H1 (cell line): ENCODE measurements at regions not wholly inside any gene's neighbourhood (a gene's known extent, or its start where the extent isn't known, plus 50 kb on each side); places are given as distances from the start of the nearest gene placed in this dataset.

Experiments
- CTCF ChIA-PET: fragments of 300-600 bp; sonication (Branson Sonifier 250); formaldehyde crosslinking; loops from one replicate; lab custom pipeline; 2021; ENCODE audit not compliant: partially characterized antibody; lab: Charles Lee
- POLR2A ChIA-PET: fragments of 300-600 bp; sonication (Branson Sonifier 250); formaldehyde crosslinking; loops from one replicate; lab custom pipeline; 2021; ENCODE audit warnings: inconsistent platforms; ENCODE audit not compliant: partially characterized antibody; lab: Charles Lee
- DNase-seq, 2 experiments: peaks; one replicate each; pipeline versions ENCODE4 v3.0.0 to v3.0.0-alpha.2; 2010 to 2022; ENCODE audit warnings: low spot score in 2 of 2, low read depth in 1 of 2, mixed read lengths in 1 of 2
- FAIRE-seq: peaks from 2 replicates; lab custom pipeline; 2011; peaks lifted over from hg19 to GRCh38; lab: Jason Lieb, UNC
- H2AFZ ChIP-seq: 2 replicates; pipeline ENCODE4 v1.8.1; 2012; ENCODE audit warnings: low read length, inconsistent platforms
- H2AK5ac ChIP-seq: 2 replicates; pipeline ENCODE4 v1.6.1; 2013; ENCODE audit warnings: low read depth, low read length
- H2BK120ac ChIP-seq: replicated peaks from 2 replicates; pipeline ENCODE3; 2013; ENCODE audit warnings: low read depth, low read length, inconsistent platforms
- H2BK12ac ChIP-seq: 2 replicates; pipeline ENCODE4 v1.6.1; 2013; ENCODE audit warnings: low read depth, low read length
- H2BK15ac ChIP-seq: 2 replicates; pipeline ENCODE4 v1.6.1; 2013; ENCODE audit warnings: low read length
- H2BK20ac ChIP-seq: 2 replicates; pipeline ENCODE4 v1.6.1; 2013; ENCODE audit warnings: low read length
- H2BK5ac ChIP-seq: 2 replicates; pipeline ENCODE4 v1.6.1; 2013; ENCODE audit warnings: low read depth, low read length
- H3K14ac ChIP-seq: 2 replicates; pipeline ENCODE4 v1.6.1; 2013; ENCODE audit warnings: inconsistent platforms; ENCODE audit not compliant: insufficient read length
- H3K18ac ChIP-seq: 2 replicates; pipeline ENCODE4 v1.6.1; 2013; ENCODE audit warnings: low read length; ENCODE audit errors: extremely low read depth
- H3K23ac ChIP-seq: 2 replicates; pipeline ENCODE4 v1.6.1; 2013; ENCODE audit warnings: inconsistent platforms; ENCODE audit not compliant: insufficient read length
- H3K23me2 ChIP-seq: 2 replicates; pipeline ENCODE4 v1.6.1; 2013; ENCODE audit warnings: low read depth, low read length
- H3K27ac ChIP-seq: 2 replicates; pipeline ENCODE4 v1.6.1; 2011; ENCODE audit warnings: low read depth, low read length, inconsistent platforms
- H3K27me3 ChIP-seq, 4 experiments: replicated peaks in 1 of 4; 1 replicate in 1 of 4; 2 replicates in 3 of 4; pipeline versions ENCODE4 v1.6.1 to v1.8.1; 2011 to 2013; ENCODE audit warnings: low read length in 3 of 4, mild to moderate bottlenecking in 3 of 4, inconsistent platforms in 2 of 4, mixed read lengths in 2 of 4, moderate library complexity in 1 of 4; ENCODE audit not compliant: control insufficient read depth in 3 of 4, insufficient read depth in 3 of 4; ENCODE audit errors: extremely low read depth in 1 of 4
- H3K36me3 ChIP-seq, 4 experiments: 2 replicates each; pipeline versions ENCODE4 v1.6.1 to v1.8.1; 2011 to 2013; ENCODE audit warnings: mild to moderate bottlenecking in 4 of 4, low read length in 3 of 4, moderate library complexity in 2 of 4, control low read depth in 1 of 4, inconsistent platforms in 1 of 4; ENCODE audit not compliant: insufficient read depth in 4 of 4, control insufficient read depth in 2 of 4
- H3K4ac ChIP-seq: replicated peaks from 2 replicates; pipeline ENCODE3; 2013; ENCODE audit warnings: low read length, low read depth, mixed read lengths, inconsistent platforms; ENCODE audit not compliant: insufficient read length
- H3K4me1 ChIP-seq, 4 experiments: replicated peaks in 1 of 4; 1 replicate in 1 of 4; 2 replicates in 3 of 4; pipeline versions ENCODE4 v1.6.1 to v1.8.1; 2011 to 2013; ENCODE audit warnings: low read length in 3 of 4, inconsistent platforms in 2 of 4, mixed read lengths in 1 of 4; ENCODE audit not compliant: insufficient read depth in 4 of 4, control insufficient read depth in 3 of 4
- H3K4me2 ChIP-seq, 2 experiments: 2 replicates each; pipeline versions ENCODE4 v1.6.1 to v1.8.1; 2011 to 2013; ENCODE audit warnings: low read depth in 2 of 2, low read length in 2 of 2, control low read depth in 1 of 2, inconsistent platforms in 1 of 2, mild to moderate bottlenecking in 1 of 2; ENCODE audit not compliant: insufficient read depth in 1 of 2
- H3K4me3 ChIP-seq, 4 experiments: fragments of 200-600, 300-600 bp in 1 of 4; sonication (generic), shearing (Covaris generic), sonication (Bioruptor Twin) in 1 of 4; 2 replicates each; pipeline versions ENCODE4 v1.5.1 to v1.8.1; 2011 to 2016; ENCODE audit warnings: low read length in 4 of 4, low read depth in 3 of 4, control low read depth in 2 of 4, inconsistent platforms in 2 of 4, mild to moderate bottlenecking in 2 of 4, mixed read lengths in 1 of 4, moderate library complexity in 1 of 4; ENCODE audit not compliant: insufficient read depth in 2 of 4; ENCODE audit errors: extremely low read depth in 1 of 4
- H3K56ac ChIP-seq: replicated peaks from 2 replicates; pipeline ENCODE3; 2013; ENCODE audit warnings: low read depth, mild to moderate bottlenecking, mixed read lengths, low read length, inconsistent platforms; ENCODE audit not compliant: insufficient read length
- H3K79me1 ChIP-seq: 2 replicates; pipeline ENCODE4 v1.6.1; 2013; ENCODE audit warnings: low read depth, low read length, control low read depth
- H3K79me2 ChIP-seq, 2 experiments: 2 replicates each; pipeline versions ENCODE4 v1.6.1 to v1.8.1; 2012 to 2013; ENCODE audit warnings: low read length in 2 of 2, mild to moderate bottlenecking in 2 of 2, inconsistent platforms in 1 of 2; ENCODE audit not compliant: insufficient read depth in 2 of 2, control insufficient read depth in 1 of 2
- H3K9ac ChIP-seq, 4 experiments: replicated peaks in 1 of 4; 1 replicate in 1 of 4; 2 replicates in 3 of 4; pipeline versions ENCODE4 v1.6.1 to v1.8.1; 2011 to 2013; ENCODE audit warnings: low read depth in 3 of 4, low read length in 3 of 4, control low read depth in 2 of 4, mild to moderate bottlenecking in 2 of 4, moderate library complexity in 2 of 4, inconsistent platforms in 1 of 4; ENCODE audit errors: extremely low read depth in 1 of 4
- H3K9me3 ChIP-seq, 2 experiments: 2 replicates each; pipeline versions ENCODE4 v1.6.1 to v1.8.1; 2012 to 2013; ENCODE audit warnings: mild to moderate bottlenecking in 2 of 2, moderate library complexity in 2 of 2, control low read depth in 1 of 2, inconsistent platforms in 1 of 2, low read depth in 1 of 2, low read length in 1 of 2, mixed read lengths in 1 of 2; ENCODE audit not compliant: insufficient read depth in 2 of 2
- H4K20me1 ChIP-seq, 2 experiments: replicated peaks in 1 of 2; 2 replicates each; pipeline versions ENCODE3 to v1.8.1; 2011 to 2013; ENCODE audit warnings: inconsistent platforms in 2 of 2, low read length in 2 of 2, mild to moderate bottlenecking in 1 of 2; ENCODE audit not compliant: insufficient read depth in 2 of 2, control insufficient read depth in 1 of 2
- H4K5ac ChIP-seq: 2 replicates; pipeline ENCODE4 v1.6.1; 2013; ENCODE audit warnings: low read length, low read depth, mixed read lengths, inconsistent platforms; ENCODE audit not compliant: insufficient read length
- H4K8ac ChIP-seq: 2 replicates; pipeline ENCODE4 v1.8.0; 2013; ENCODE audit warnings: mild to moderate bottlenecking, moderate library complexity, low read length, inconsistent platforms; ENCODE audit not compliant: insufficient read depth; ENCODE audit errors: extremely low read depth
- H4K91ac ChIP-seq: replicated peaks from 2 replicates; pipeline ENCODE3; 2013; ENCODE audit warnings: low read length, mixed read lengths, inconsistent platforms; ENCODE audit not compliant: insufficient read length
- POLR2AphosphoS5 ChIP-seq: IDR thresholded peaks from 2 replicates; pipeline ENCODE4 v1.6.1; 2011; ENCODE audit warnings: low read depth, low read length
- SIX5 ChIP-seq: IDR thresholded peaks from 2 replicates; pipeline ENCODE4 v1.6.1; 2011; ENCODE audit warnings: mild to moderate bottlenecking, low read depth, low read length
- WGBS, 2 experiments: shearing (Covaris generic) in 1 of 2; methylation state at CpG; one replicate each; pipeline versions ENCODE4 v1.1.6 to v1.1.7; 2013 to 2015; ENCODE audit warnings: low lambda C conversion rate in 2 of 2, mixed read lengths in 2 of 2, inconsistent platforms in 1 of 2, low coverage in 1 of 2, missing lambda C conversion rate in 1 of 2; ENCODE audit not compliant: insufficient replicate concordance in 2 of 2, insufficient coverage in 1 of 2, insufficient read length in 1 of 2; ENCODE audit errors: extremely low coverage in 1 of 2, missing lambda C conversion rate in 1 of 2; 5-methylcytosine and 5-hydroxymethylcytosine counted together
- TF ChIP-seq, protein P1 (sequence below): IDR thresholded peaks from 2 replicates; pipeline ENCODE4 v1.6.1; 2012; ENCODE audit warnings: inconsistent platforms

DNA sequence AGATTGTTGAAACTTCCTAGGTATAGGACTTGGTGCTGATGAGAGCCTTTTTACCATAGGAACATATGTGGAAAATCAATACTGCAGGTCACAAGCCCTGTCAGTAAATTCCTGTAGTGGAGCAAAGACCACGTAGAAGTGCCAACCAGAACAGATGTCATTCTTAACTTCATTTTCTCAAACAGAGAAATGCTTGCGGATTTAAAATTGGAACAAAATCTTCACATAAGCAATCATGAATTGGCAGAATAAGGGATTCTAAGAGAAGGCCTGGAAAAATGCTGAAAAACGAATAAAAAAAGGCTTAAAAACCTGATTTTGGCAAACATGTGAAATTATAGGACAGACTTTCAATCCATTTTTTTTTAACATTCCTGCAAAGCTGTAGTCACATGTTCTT lies 80.8 kb upstream of the SMIM30 start:
- H3K23ac ChIP-seq: no peak overlapping the region
- H2BK20ac ChIP-seq: no peak overlapping the region
- H3K23me2 ChIP-seq: no peaks in the 10 kb centered on the region
- 83% methylated on average over 3 of the region's 3 CpGs; no CpG with 5 or more reads in 1 of the 2 experiments for WGBS, 2 experiments
- no peak overlapping the region for H2BK5ac ChIP-seq
- no peak overlapping the region for H3K14ac ChIP-seq
- no peaks in the 10 kb centered on the region for H3K9me3 ChIP-seq
- no peak overlapping the region for H4K91ac ChIP-seq
- no peak overlapping the region for H3K4me2 ChIP-seq
- DNase-seq: no peak
- H2AK5ac ChIP-seq: no peak overlapping the region
- no peak for TF ChIP-seq POLR2AphosphoS5
- no peak for TF ChIP-seq SIX5
- TF ChIP-seq, protein P1, sequence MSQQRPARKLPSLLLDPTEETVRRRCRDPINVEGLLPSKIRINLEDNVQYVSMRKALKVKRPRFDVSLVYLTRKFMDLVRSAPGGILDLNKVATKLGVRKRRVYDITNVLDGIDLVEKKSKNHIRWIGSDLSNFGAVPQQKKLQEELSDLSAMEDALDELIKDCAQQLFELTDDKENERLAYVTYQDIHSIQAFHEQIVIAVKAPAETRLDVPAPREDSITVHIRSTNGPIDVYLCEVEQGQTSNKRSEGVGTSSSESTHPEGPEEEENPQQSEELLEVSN: no peak
- H2BK12ac ChIP-seq: no peak overlapping the region
- H3K27me3 ChIP-seq: no peaks in the 10 kb centered on the region
- H3K4me3 ChIP-seq: no peak overlapping the region
- FAIRE-seq: no peak
- H3K9ac ChIP-seq: no peak overlapping the region
- no peaks in the 10 kb centered on the region for H3K4me1 ChIP-seq
- no peak overlapping the region for H3K4ac ChIP-seq
- ChIA-PET POLR2A (no interaction called here), CTCF (no interaction called here)
- H2BK15ac ChIP-seq: no peak overlapping the region
- no peak overlapping the region for H4K8ac ChIP-seq
- H3K18ac ChIP-seq: no peak overlapping the region
- no peak overlapping the region for H4K5ac ChIP-seq
- no peak overlapping the region for H2AFZ ChIP-seq
- no peak overlapping the region for H3K56ac ChIP-seq
- H3K79me1 ChIP-seq: no peaks in the 10 kb centered on the region
- H3K36me3 ChIP-seq: no peaks in the 10 kb centered on the region
- H2BK120ac ChIP-seq: no peak overlapping the region
- H3K79me2 ChIP-seq: no peaks in the 10 kb centered on the region
- H3K27ac ChIP-seq: no peak overlapping the region
- no peaks in the 10 kb centered on the region for H4K20me1 ChIP-seq
